ENCODE measurements at regions not wholly inside any gene's neighbourhood (a gene's known extent, or its start where the extent isn't known, plus 50 kb on each side); places are given as distances from the start of the nearest gene placed in this dataset.

DNA sequence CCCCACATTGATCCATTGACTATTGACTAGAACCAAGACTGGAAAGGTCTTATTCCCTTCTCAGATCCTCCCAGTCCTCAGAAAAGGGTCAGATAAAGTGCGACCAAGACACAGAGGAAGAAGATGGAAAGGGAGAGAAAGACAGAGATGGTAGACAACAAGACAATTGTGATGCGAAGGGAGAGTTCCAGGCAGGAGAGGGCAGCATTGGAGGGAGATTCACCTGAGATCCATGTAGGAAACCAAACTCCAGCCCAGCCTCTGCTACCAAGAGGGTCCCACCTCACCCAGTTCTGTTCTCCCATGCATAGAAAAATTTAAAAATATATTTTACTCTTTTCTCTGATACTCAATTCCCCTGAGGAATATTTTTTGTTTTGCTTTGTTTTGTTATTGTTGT, 67.3 kb upstream of the TSHZ3 start:
- TF ChIP-seq POLR2A (IDR thresholded peaks at IDR 0.05; ENCODE audit: low read depth) (no peak), POLR2AphosphoS5 (IDR thresholded peaks at IDR 0.05) (no peak)
- TF ChIP-seq, protein P1, sequence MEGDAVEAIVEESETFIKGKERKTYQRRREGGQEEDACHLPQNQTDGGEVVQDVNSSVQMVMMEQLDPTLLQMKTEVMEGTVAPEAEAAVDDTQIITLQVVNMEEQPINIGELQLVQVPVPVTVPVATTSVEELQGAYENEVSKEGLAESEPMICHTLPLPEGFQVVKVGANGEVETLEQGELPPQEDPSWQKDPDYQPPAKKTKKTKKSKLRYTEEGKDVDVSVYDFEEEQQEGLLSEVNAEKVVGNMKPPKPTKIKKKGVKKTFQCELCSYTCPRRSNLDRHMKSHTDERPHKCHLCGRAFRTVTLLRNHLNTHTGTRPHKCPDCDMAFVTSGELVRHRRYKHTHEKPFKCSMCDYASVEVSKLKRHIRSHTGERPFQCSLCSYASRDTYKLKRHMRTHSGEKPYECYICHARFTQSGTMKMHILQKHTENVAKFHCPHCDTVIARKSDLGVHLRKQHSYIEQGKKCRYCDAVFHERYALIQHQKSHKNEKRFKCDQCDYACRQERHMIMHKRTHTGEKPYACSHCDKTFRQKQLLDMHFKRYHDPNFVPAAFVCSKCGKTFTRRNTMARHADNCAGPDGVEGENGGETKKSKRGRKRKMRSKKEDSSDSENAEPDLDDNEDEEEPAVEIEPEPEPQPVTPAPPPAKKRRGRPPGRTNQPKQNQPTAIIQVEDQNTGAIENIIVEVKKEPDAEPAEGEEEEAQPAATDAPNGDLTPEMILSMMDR (IDR thresholded peaks at IDR 0.05) = no peak

Measured in esophagus muscularis mucosa (tissue), 3 donors.